ENCODE measurements at regions not wholly inside any gene's neighbourhood (a gene's known extent, or its start where the extent isn't known, plus 50 kb on each side); places are given as distances from the start of the nearest gene placed in this dataset.

- TF ChIP-seq POLR2A (IDR thresholded peaks at IDR 0.05; ENCODE audit: low read depth, low read length) (no peak), MXI1 (IDR thresholded peaks at IDR 0.05; ENCODE audit: borderline replicate concordance, low read depth, low read length) (no peak), RAD21 (IDR thresholded peaks at IDR 0.05; ENCODE audit: low read length) (no peak), MAFK (IDR thresholded peaks at IDR 0.05; ENCODE audit: low read depth, low read length) (no peak), FOS (IDR thresholded peaks at IDR 0.05; ENCODE audit: low read depth, low read length) (no peak), SMC3 (IDR thresholded peaks at IDR 0.05; ENCODE audit: low read depth, low read length) (no peak)
Measured at GRCh38 chr14:71754422-71755095, 177.7 kb upstream of the RGS6 start (continued).

GRCh38 chr14:71758229-71758951 is 173.8 kb upstream of the RGS6 start:
- Histone ChIP-seq H3K14ac (replicated peaks; ENCODE audit: low read depth, low read length) (no peak overlapping the region), H2BK5ac (ENCODE audit: low read depth, low read length, poor library complexity, severe bottlenecking) (no peak overlapping the region), H2BK15ac (ENCODE audit: low read depth, low read length) (no peak overlapping the region), H3K9me3 (ENCODE audit: control insufficient read depth, insufficient read depth, low read length) (peaks cover 4% of the 10 kb centered on the region; the same call in 1 of the 2 replicates), H2BK20ac (ENCODE audit: low read depth, low read length) (no peak overlapping the region), H4K91ac (ENCODE audit: insufficient read depth, low read depth, low read length) (no peak overlapping the region), H4K5ac (ENCODE audit: low read depth, low read length) (no peak overlapping the region), H2AK5ac (ENCODE audit: low read depth, low read length) (no peak overlapping the region), H2AFZ (replicated peaks; ENCODE audit: low read length, poor library complexity) (no peak overlapping the region), H2BK120ac (ENCODE audit: low read depth, low read length) (no peak overlapping the region), H4K8ac (ENCODE audit: low read depth in 2 of 2, low read length in 2 of 2) (no peak overlapping the region), H3K4me1 (ENCODE audit: control insufficient read depth, insufficient read depth, low read length) (peaks cover 2% of the 10 kb centered on the region; the same call in 1 of the 2 replicates), H2AK9ac (replicated peaks; ENCODE audit: low read depth, low read length, poor library complexity) (no peak overlapping the region), H3K27ac (ENCODE audit: insufficient read depth, low read length) (no peak overlapping the region), H3K79me1 (ENCODE audit: low read depth in 1 of 2, low read length in 2 of 2) (no peaks in the 10 kb centered on the region), H3K18ac (ENCODE audit: low read depth, low read length) (no peak overlapping the region), H3K23ac (ENCODE audit: low read depth, low read length) (no peak overlapping the region), H3K9me1 (ENCODE audit: insufficient read depth, low read length) (no peaks in the 10 kb centered on the region), H3K9ac (ENCODE audit: low read depth, low read length) (no peak overlapping the region), H3K4ac (ENCODE audit: low read depth, low read length) (no peak overlapping the region), H3K27me3 (ENCODE audit: control insufficient read depth, insufficient read depth, low read length) (no peaks in the 10 kb centered on the region), H4K20me1 (ENCODE audit: insufficient read depth, low read length) (no peaks in the 10 kb centered on the region), H3K4me3 (ENCODE audit: insufficient read depth, low read depth, low read length) (no peak overlapping the region), H3K36me3 (ENCODE audit: control insufficient read depth, insufficient read depth, low read length) (no peaks in the 10 kb centered on the region), H3K56ac (ENCODE audit: extremely low read depth, insufficient read depth, low read length) (no peak overlapping the region), H3K4me2 (ENCODE audit: low read depth, low read length) (no peak overlapping the region)
- dilution Hi-C loops (cut with HindIII; ENCODE audit: low sequenced_read_pairs, unreplicated experiment) (no loop called here), in situ Hi-C loops (cut with MboI; ENCODE audit: low sequenced_read_pairs) (no loop called here), intact Hi-C loops (cut with micrococcal nuclease) (loop anchor here (10.0 kb wide), 1 partner anchor 944 kb away; no protein-coding TSS in a partner anchor)
- TF ChIP-seq BHLHE40 (IDR thresholded peaks at IDR 0.05; ENCODE audit: low read depth, low read length): no peak
- no peak for TF ChIP-seq CHD1 (IDR thresholded peaks at IDR 0.05; ENCODE audit: low read depth, low read length)
- TF ChIP-seq MAFK (IDR thresholded peaks at IDR 0.05; ENCODE audit: low read depth, low read length): no peak
- no peak for TF ChIP-seq SMC3 (IDR thresholded peaks at IDR 0.05; ENCODE audit: low read depth, low read length)
- TF ChIP-seq CEBPB (IDR thresholded peaks at IDR 0.05; ENCODE audit: low read depth, low read length): no peak
- TF ChIP-seq, protein P1, sequence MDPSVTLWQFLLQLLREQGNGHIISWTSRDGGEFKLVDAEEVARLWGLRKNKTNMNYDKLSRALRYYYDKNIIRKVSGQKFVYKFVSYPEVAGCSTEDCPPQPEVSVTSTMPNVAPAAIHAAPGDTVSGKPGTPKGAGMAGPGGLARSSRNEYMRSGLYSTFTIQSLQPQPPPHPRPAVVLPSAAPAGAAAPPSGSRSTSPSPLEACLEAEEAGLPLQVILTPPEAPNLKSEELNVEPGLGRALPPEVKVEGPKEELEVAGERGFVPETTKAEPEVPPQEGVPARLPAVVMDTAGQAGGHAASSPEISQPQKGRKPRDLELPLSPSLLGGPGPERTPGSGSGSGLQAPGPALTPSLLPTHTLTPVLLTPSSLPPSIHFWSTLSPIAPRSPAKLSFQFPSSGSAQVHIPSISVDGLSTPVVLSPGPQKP (IDR thresholded peaks at IDR 0.05; ENCODE audit: borderline replicate concordance, low read depth, low read length): no peak
- no peak for TF ChIP-seq NFE2L2 (IDR thresholded peaks at IDR 0.05; ENCODE audit: low read depth, low read length)
- no peak for TF ChIP-seq RFX5 (IDR thresholded peaks at IDR 0.05; ENCODE audit: low read depth, low read length)
- no peak for TF ChIP-seq POLR2A (IDR thresholded peaks at IDR 0.05; ENCODE audit: low read depth, low read length)
- TF ChIP-seq FOS (IDR thresholded peaks at IDR 0.05; ENCODE audit: low read depth, low read length): no peak
- ATAC-seq (ENCODE audit: low read depth) (no peak), DNase-seq (no peak)
- ChIA-PET POLR2A (ENCODE audit: unreplicated experiment) (no interaction called here), CTCF (no interaction called here)
- no TSS peak for BruUV-seq (replicated peaks)
- 80% methylated on average over 7 of the region's 12 CpGs; no CpG with 5 or more reads in 1 of the 2 experiments for WGBS, 2 experiments (ENCODE audit: extremely low coverage in 2 of 2, insufficient read length in 1 of 2)
